Vagina (tissue), 2 donors: ENCODE measurements at regions not wholly inside any gene's neighbourhood (a gene's known extent, or its start where the extent isn't known, plus 50 kb on each side); places are given as distances from the start of the nearest gene placed in this dataset.

Experiments
- DNase-seq, 2 donors: peaks; one replicate each; pipeline ENCODE4 v3.0.0-alpha.2; 2017; ENCODE audit errors: extremely low spot score in 2 of 2
- H3K27ac ChIP-seq: fragments of 200-600 bp; sonication (generic); one replicate; pipeline ENCODE4 v1.5.1; 2019
- H3K27me3 ChIP-seq: fragments of 200-600 bp; sonication (generic); one replicate; pipeline ENCODE4 v1.5.1; 2019
- H3K36me3 ChIP-seq, 2 donors: fragments of 200-600 bp; sonication (generic); one replicate each; pipeline ENCODE4 v1.5.1; 2017 to 2019
- H3K4me1 ChIP-seq: fragments of 200-600 bp; sonication (generic); one replicate; pipeline ENCODE4 v1.5.1; 2019
- H3K4me3 ChIP-seq, 2 donors: fragments of 200-600 bp; sonication (generic); 1 replicate in 1 of 2; 2 replicates in 1 of 2; pipeline ENCODE4 v1.5.1; 2016 to 2019
- H3K9me3 ChIP-seq: fragments of 200-600 bp; sonication (generic); one replicate; pipeline ENCODE4 v1.5.1; 2019
- POLR2A ChIP-seq, 2 donors: fragments of 450-650 bp; IDR thresholded peaks; one replicate each; pipeline ENCODE4 v1.6.1; 2017; ENCODE audit warnings: antibody characterized with exemption in 2 of 2, mild to moderate bottlenecking in 2 of 2, moderate library complexity in 2 of 2
- POLR2AphosphoS5 ChIP-seq, 2 donors: sonication (generic); formaldehyde crosslinking; IDR thresholded peaks; one replicate each; pipeline ENCODE4 v1.9.0; 2017; ENCODE audit warnings: antibody characterized with exemption in 2 of 2, mild to moderate bottlenecking in 2 of 2, low read depth in 1 of 2; ENCODE audit not compliant: insufficient read depth in 1 of 2
- intact Hi-C: fragments of 100-400 bp; cut with DNase I; formaldehyde crosslinking; loops from one replicate; pipeline ENCODE4 v1.15.1; 2023
- TF ChIP-seq, protein P1 (sequence below), 3 experiments: fragments of 450-650 bp in 2 of 3; fragments of 200-600 bp in 1 of 3; sonication (generic) in 1 of 3; IDR thresholded peaks; one replicate each; pipeline ENCODE4 v1.5.1; 2017 to 2019; ENCODE audit warnings: antibody characterized with exemption in 3 of 3, mild to moderate bottlenecking in 2 of 3, moderate library complexity in 2 of 3

DNA sequence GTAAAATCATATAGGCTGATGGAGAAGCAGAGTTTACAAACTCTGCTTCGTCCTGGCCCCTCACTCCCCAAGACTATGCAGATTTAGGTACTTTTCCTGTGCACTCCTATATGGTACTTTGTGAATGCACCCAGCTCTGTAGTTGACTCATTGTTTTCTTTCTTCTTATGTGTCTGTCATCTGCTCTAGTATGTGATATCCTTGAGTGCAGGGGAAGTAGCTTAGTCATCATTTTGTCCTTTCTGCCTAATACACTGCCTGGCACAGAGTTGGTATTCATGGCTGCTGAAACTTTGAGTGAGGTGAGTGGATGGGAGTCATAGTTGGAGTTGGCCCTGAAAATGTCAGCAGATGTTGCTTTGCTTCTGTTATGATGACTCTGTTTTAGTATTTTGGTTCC, 222.6 kb downstream of the RNF144B start:
- Histone ChIP-seq H3K4me3 (no peak overlapping the region), H3K27ac (no peak overlapping the region), H3K4me1 (no peaks in the 10 kb centered on the region), H3K9me3 (no peaks in the 10 kb centered on the region), H3K27me3 (no peaks in the 10 kb centered on the region), H3K36me3 (no peaks in the 10 kb centered on the region)
- DNase-seq: no peak
- intact Hi-C loops: no loop called here
- TF ChIP-seq, protein P1, sequence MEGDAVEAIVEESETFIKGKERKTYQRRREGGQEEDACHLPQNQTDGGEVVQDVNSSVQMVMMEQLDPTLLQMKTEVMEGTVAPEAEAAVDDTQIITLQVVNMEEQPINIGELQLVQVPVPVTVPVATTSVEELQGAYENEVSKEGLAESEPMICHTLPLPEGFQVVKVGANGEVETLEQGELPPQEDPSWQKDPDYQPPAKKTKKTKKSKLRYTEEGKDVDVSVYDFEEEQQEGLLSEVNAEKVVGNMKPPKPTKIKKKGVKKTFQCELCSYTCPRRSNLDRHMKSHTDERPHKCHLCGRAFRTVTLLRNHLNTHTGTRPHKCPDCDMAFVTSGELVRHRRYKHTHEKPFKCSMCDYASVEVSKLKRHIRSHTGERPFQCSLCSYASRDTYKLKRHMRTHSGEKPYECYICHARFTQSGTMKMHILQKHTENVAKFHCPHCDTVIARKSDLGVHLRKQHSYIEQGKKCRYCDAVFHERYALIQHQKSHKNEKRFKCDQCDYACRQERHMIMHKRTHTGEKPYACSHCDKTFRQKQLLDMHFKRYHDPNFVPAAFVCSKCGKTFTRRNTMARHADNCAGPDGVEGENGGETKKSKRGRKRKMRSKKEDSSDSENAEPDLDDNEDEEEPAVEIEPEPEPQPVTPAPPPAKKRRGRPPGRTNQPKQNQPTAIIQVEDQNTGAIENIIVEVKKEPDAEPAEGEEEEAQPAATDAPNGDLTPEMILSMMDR (IDR thresholded peaks at IDR 0.05): no peak
- no peak for TF ChIP-seq POLR2A (IDR thresholded peaks at IDR 0.05)
- no peak for TF ChIP-seq POLR2AphosphoS5 (IDR thresholded peaks at IDR 0.05; ENCODE audit: insufficient read depth in 1 of 2, low read depth in 1 of 2)

DNA sequence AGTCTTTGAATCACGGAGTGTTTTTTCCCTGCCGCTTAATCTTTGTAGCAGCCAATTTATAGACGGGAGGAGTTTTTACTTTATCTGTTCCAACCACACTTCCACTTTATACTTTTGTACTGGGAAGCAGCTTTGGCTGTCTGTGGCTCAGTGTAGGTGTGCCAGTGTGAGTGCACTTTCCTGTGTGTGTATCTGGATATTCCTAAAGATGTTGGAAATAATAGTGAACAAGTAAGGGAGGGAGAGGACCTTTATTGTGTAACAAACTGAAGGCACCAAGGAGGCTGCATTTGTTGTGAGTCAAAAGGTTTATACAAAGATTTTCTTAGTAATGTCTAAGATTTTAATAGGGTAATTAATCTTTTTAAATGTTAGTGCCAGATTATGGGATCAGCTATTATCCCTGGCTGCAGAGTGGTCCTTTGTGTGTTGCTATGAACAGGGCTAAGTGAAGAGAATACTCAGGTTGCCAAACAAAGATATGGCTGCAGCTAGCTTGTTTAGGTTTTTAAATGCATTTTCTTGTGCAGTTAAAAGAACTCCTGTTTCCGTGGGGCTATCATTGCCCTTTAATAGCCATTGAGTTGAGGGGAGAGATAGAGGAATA, 226.3 kb downstream of the RNF144B start:
- DNase-seq: no peak
- no peak overlapping the region for H3K4me3 ChIP-seq
- intact Hi-C loops: no loop called here
- H3K36me3 ChIP-seq: no peaks in the 10 kb centered on the region
- H3K4me1 ChIP-seq: no peaks in the 10 kb centered on the region
- TF ChIP-seq POLR2AphosphoS5 (IDR thresholded peaks at IDR 0.05; ENCODE audit: insufficient read depth in 1 of 2, low read depth in 1 of 2): no peak
- no peak for TF ChIP-seq POLR2A (IDR thresholded peaks at IDR 0.05)
- TF ChIP-seq, protein P1 (IDR thresholded peaks at IDR 0.05): no peak
- no peak overlapping the region for H3K27ac ChIP-seq
- no peaks in the 10 kb centered on the region for H3K27me3 ChIP-seq
- no peaks in the 10 kb centered on the region for H3K9me3 ChIP-seq

DNA sequence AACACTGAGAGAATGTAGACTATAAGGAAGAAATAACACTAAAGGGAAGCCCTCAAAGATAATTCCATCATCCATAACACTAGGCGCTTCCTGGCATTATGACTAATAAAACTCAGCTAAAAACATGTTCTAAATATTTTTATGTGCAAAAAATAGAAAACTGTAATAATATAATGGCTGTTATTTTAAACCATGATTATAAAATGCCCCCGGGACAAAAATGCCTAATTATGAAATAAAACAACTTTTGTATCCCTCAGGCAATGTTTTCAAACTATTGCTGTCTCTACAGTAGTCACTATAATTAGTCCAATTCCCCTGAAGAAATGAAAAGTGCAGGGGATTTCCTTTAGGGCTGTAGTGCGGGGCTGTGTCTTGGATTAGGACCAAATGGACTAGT, 242.4 kb downstream of the RNF144B start:
- intact Hi-C loops: no loop called here
- H3K36me3 ChIP-seq: no peaks in the 10 kb centered on the region
- H3K27ac ChIP-seq: no peak overlapping the region
- H3K4me1 ChIP-seq: no peaks in the 10 kb centered on the region
- H3K4me3 ChIP-seq: no peak overlapping the region
- no peaks in the 10 kb centered on the region for H3K27me3 ChIP-seq
- H3K9me3 ChIP-seq: no peaks in the 10 kb centered on the region
- no peak for TF ChIP-seq POLR2A (IDR thresholded peaks at IDR 0.05)
- TF ChIP-seq, protein P1 (IDR thresholded peaks at IDR 0.05): no peak
- TF ChIP-seq POLR2AphosphoS5 (IDR thresholded peaks at IDR 0.05; ENCODE audit: insufficient read depth in 1 of 2, low read depth in 1 of 2): no peak
- no peak for DNase-seq

DNA sequence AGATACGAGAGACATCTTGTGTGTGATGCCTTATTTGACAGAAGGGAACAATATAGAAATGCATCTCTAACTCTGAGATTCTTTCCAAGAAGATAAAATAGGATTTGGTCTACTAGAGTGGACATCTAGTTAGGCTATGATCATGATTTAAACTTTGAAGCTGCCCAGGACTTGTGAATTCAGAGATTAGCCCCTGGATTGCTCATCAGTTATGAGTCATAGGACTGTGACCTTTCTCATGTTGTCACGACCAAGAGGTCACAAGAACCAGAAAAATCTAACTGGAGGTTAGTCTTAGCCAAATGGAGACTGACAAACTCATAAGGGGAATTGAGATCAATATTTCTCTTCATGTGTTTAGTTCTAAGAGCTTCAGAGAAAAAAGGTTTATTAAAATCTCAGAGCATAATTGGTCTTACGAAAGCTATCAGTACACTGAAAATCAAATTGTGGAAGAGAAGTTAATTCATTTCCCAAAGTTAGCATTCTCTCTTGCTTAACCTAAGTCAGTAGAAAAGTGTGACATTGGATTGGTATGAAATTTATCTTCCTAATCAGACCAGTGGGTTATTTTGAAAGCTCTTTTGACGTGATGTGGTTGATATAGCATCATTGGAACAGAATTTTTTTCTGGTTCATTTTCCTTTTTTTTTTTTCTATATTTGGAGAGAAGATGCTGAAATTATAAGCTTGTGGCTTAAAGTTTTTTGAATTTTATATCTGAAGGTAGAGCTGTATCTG, 245.7 kb downstream of the RNF144B start:
- no peaks in the 10 kb centered on the region for H3K4me1 ChIP-seq
- H3K4me3 ChIP-seq: no peak overlapping the region
- intact Hi-C loops: no loop called here
- H3K9me3 ChIP-seq: no peaks in the 10 kb centered on the region
- H3K27me3 ChIP-seq: no peaks in the 10 kb centered on the region
- H3K36me3 ChIP-seq: no peaks in the 10 kb centered on the region
- no peak for DNase-seq
- no peak overlapping the region for H3K27ac ChIP-seq
- TF ChIP-seq POLR2A (IDR thresholded peaks at IDR 0.05): no peak
- TF ChIP-seq, protein P1 (IDR thresholded peaks at IDR 0.05): no peak
- TF ChIP-seq POLR2AphosphoS5 (IDR thresholded peaks at IDR 0.05; ENCODE audit: insufficient read depth in 1 of 2, low read depth in 1 of 2): no peak

DNA sequence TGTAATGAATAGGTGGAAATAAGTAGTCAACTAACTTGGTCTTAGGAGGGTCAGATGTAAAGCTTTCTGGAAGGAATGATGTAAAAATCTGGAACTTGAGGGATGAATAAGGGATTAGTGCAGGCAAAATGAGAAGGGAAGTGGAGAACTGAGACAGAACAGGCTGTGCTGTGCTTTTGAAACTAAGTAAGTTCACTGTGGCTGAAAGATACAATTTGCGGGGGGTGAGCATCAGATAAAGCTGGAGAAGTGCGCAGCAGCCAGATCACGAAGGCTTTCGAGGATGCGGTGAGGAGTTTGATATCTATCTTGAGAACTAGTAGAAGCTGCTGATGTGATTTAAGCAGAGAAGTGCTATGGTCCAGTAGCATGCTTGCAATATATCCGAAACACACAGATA, 247.8 kb downstream of the RNF144B start:
- Histone ChIP-seq H3K27me3 (no peaks in the 10 kb centered on the region), H3K4me3 (no peak overlapping the region), H3K27ac (no peak overlapping the region), H3K36me3 (no peaks in the 10 kb centered on the region), H3K9me3 (no peaks in the 10 kb centered on the region), H3K4me1 (no peaks in the 10 kb centered on the region)
- no peak for DNase-seq
- TF ChIP-seq POLR2A (IDR thresholded peaks at IDR 0.05) (no peak), POLR2AphosphoS5 (IDR thresholded peaks at IDR 0.05; ENCODE audit: insufficient read depth in 1 of 2, low read depth in 1 of 2) (no peak)
- TF ChIP-seq, protein P1 (IDR thresholded peaks at IDR 0.05): no peak
- intact Hi-C loops: no loop called here
